ENCODE measurements at regions not wholly inside any gene's neighbourhood (a gene's known extent, or its start where the extent isn't known, plus 50 kb on each side); places are given as distances from the start of the nearest gene placed in this dataset.

GRCh38 chr6:126672649-126673048 is 332.7 kb downstream of the CENPW start:
- TF ChIP-seq POLR2A (IDR thresholded peaks at IDR 0.05) (no peak), CTCF (IDR thresholded peaks at IDR 0.05) (no peak)
